GM21576 (cell line): ENCODE measurements at regions not wholly inside any gene's neighbourhood (a gene's known extent, or its start where the extent isn't known, plus 50 kb on each side); places are given as distances from the start of the nearest gene placed in this dataset.

ENCODE experiments used
- ATAC-seq: cut with Tn5 transposase; IDR thresholded peaks from one replicate; pipeline ENCODE4 v1.9.1; 2021; ENCODE audit warnings: mild to moderate bottlenecking, moderate library complexity; ENCODE audit not compliant: unreplicated experiment

- ATAC-seq = no peak
These were observed 471.8 kb upstream of the BRINP1 start for GRCh38 chr9:119841016-119841415.

- ATAC-seq = no peak
These were observed 470.7 kb upstream of the BRINP1 start for GRCh38 chr9:119839888-119840287.

GRCh38 chr9:119838210-119838609 lies 469.0 kb upstream of the BRINP1 start:
- no peak for ATAC-seq

- no peak for ATAC-seq
These were observed 466.8 kb upstream of the BRINP1 start for GRCh38 chr9:119836036-119836435.

DNA sequence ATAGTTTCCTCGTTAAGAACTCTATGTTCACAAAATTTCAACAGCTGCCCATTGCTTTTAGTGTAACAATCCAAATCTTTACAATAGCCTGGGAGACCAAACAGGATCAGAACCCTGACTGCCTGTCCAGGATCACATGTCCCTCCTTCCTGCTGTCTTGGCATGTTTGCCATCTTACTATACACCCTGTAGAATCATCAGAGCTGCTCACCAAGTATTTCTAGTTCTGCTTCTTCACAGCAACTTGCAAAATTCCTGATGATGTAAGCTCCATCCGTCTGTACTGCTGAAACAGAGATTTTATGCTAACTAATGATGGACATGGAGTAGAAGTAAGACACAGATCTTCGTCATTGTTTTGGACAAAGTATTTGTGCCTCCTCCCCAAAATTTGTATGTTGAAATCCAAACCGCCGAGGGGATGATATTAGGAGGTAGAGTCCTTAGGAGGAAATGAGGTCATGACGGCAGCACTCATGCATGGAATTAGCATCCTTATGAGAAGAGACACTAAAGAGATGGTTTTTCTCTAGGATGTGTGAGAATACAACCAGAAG lies 464.9 kb upstream of the BRINP1 start:
- no peak for ATAC-seq

DNA sequence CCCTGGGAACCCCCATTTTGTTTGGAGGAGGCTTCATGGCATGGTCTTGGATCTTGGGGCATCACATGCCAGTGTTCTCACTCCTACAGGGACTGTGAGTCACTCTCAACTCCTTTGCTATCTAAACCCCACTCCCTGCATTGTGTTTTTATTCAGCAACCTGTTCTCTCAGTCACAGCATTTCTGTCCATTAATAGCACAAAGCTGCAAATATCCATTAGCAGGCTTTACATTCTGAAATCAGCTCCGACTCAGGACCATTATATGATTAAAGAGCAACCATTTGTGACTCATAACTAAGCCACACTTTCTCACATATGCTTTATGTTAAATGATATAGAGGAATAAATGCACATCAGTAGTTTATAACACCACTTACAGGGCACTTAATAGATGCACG lies 462.1 kb upstream of the BRINP1 start:
- no peak for ATAC-seq

GRCh38 chr9:119829748-119830147 lies 460.5 kb upstream of the BRINP1 start:
- ATAC-seq = no peak

GRCh38 chr9:119829186-119829585 lies 460.0 kb upstream of the BRINP1 start:
- no peak for ATAC-seq

DNA sequence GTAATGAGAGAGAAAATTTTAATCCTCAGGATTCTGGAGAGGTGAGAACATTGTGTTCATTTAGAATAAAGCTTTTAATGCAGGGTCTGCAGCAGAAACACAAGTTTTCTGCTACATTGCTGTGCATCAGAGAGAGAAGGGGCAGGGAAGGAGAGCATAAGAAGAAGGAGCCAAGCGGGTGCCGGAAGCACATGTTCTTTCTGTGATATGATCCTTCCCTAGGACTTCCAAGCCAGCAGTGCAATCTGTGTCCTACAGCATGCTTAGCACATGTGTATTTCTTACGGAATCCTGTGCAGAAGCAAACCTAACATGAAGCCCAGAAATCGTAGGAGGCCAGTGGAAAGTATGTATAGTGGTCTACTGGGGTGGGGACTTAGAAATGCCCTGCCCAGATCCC lies 458.3 kb upstream of the BRINP1 start:
- ATAC-seq = no peak

- no peak for ATAC-seq
These were observed 457.9 kb upstream of the BRINP1 start for GRCh38 chr9:119827126-119827525.

GRCh38 chr9:119818726-119819435 lies 449.6 kb upstream of the BRINP1 start:
- ATAC-seq = no peak

- ATAC-seq = no peak
These were observed 441.6 kb upstream of the BRINP1 start for GRCh38 chr9:119810645-119811429.

GRCh38 chr9:119803679-119804078 lies 434.4 kb upstream of the BRINP1 start:
- ATAC-seq = no peak

DNA sequence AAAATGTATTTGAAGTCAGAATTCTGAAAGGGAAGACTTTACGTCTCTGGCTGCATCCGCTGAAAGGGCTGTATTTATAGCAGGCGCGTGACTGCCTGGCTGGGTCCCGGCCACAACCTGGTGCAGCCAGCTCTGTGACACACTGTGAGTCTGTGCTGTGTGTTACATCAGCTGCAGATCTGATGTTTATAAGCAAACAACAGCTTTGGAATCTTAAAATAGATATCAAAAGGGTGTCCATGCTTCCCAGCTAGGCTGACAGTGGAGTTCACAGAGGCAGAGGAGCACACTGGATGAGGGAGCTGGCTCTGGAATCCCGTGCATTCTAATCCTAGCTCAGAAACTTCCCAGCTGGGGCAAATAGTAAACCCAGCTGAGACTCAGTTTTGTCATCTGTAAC lies 433.4 kb upstream of the BRINP1 start:
- no peak for ATAC-seq

DNA sequence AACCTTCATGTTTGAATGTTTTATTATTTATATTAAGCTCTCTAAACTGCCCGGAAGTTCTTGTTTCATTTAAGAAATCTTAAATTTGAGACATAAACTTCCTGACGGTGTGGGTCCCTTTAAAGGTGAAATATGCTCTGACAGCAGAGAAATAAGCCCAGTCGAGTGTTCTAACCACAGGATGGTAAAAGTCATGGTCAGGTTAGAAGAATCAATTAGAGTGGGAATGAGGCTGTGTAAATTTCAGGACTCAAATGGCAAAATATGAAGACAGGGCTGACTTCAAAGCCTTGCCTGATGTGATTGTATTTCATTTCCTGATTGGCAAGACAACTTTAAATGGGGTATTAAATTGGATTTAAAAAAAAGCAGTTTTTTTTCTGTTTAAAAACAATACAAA lies 432.9 kb upstream of the BRINP1 start:
- no peak for ATAC-seq

DNA sequence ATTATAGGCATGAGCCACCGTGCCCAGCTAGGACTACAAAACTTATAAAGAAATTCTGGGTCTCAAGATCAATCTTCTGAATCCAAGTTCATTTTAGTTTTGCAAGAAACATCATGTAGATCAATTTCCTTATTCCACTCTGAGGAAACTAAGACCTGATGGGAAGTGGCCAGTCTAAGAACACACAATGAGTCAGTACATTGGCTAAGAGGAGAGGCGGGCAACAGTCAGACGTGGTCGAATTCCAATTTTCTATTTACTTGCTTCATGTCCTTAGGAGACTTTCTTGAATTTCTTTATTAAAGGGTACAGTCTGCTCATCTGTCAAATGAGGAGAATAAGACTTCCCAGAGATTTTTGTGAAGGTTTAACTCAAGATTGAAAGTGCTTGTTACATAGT lies 432.1 kb upstream of the BRINP1 start:
- ATAC-seq = no peak

- ATAC-seq = no peak
These were observed 426.2 kb upstream of the BRINP1 start for GRCh38 chr9:119795395-119795794.

- no peak for ATAC-seq
These were observed 425.6 kb upstream of the BRINP1 start for GRCh38 chr9:119794836-119795235.

DNA sequence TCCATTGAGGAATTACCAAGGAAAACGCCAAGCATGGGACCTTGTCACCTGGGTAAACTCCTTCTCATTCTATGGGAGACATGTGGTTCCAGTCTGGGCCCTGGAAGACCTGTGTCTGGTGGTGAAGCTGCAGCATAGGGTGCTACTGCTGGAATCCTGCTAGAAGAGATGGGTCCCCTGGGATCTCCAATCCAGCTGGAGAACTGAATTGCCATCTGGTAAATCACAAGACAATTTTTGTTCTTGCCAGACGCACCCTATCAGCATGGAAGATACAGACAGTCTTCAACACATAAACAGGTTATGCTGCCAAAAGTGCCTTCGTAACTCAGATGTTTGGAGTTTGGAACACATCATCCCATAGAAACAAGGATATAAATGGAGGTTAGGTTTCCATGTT lies 424.0 kb upstream of the BRINP1 start:
- no peak for ATAC-seq

- no peak for ATAC-seq
These were observed 423.0 kb upstream of the BRINP1 start for GRCh38 chr9:119792242-119792641.

GRCh38 chr9:119789987-119790386 lies 420.8 kb upstream of the BRINP1 start:
- no peak for ATAC-seq

DNA sequence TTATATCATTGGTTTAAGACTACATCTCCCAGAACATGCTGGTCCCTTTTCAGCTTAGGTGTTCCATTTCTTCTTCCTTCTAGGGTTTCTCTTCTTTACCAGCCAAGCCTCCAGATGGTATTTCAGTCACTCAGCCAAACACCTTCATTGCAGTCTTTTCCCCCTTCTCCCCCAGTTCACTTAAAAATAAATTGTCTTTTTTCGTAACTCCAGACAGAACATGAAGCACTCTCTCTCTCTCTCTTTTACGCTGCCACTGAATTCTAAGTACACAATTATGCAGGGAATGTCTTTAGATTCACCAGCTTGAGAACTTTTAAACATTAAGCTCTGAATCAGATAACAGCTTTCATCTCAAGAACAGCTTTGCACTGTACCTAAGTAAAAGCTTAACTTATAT lies 419.7 kb upstream of the BRINP1 start:
- no peak for ATAC-seq
